GM19035 (cell line): ENCODE measurements at regions not wholly inside any gene's neighbourhood (a gene's known extent, or its start where the extent isn't known, plus 50 kb on each side); places are given as distances from the start of the nearest gene placed in this dataset.
A peak's percentile ranks its signal among the peaks of the same experiment; 100 is the strongest.

ENCODE experiments used
- ATAC-seq: cut with Tn5 transposase; IDR thresholded peaks from one replicate; pipeline ENCODE4 v1.9.1; 2021; ENCODE audit not compliant: unreplicated experiment

- no peak for ATAC-seq
Measured at GRCh38 chr7:41252957-41253356, 449.9 kb downstream of the INHBA start.

GRCh38 chr7:41252551-41252950 is 450.3 kb downstream of the INHBA start:
- ATAC-seq, result no peak

- ATAC-seq, result no peak
Measured at GRCh38 chr7:41247143-41247865, 455.6 kb downstream of the INHBA start.

GRCh38 chr7:41245916-41246315 is 457.0 kb downstream of the INHBA start:
- no peak for ATAC-seq

GRCh38 chr7:41244246-41244645 is 458.6 kb downstream of the INHBA start:
- ATAC-seq, result no peak

- no peak for ATAC-seq
Measured at GRCh38 chr7:41241641-41242040, 461.2 kb downstream of the INHBA start.

- ATAC-seq, result no peak
Measured at GRCh38 chr7:41239596-41239995, 463.3 kb downstream of the INHBA start.

- no peak for ATAC-seq
Measured at GRCh38 chr7:41238851-41239331, 464.0 kb downstream of the INHBA start.

- no peak for ATAC-seq
Measured at GRCh38 chr7:41237956-41238355, 464.9 kb downstream of the INHBA start.

GRCh38 chr7:41232086-41232485 is 470.8 kb downstream of the INHBA start:
- no peak for ATAC-seq

- no peak for ATAC-seq
Measured at GRCh38 chr7:41224063-41224763, 478.7 kb downstream of the INHBA start.

GRCh38 chr7:41222746-41223145 is 480.1 kb downstream of the INHBA start:
- ATAC-seq, result no peak

- no peak for ATAC-seq
Measured at GRCh38 chr7:41220266-41220665, 482.6 kb downstream of the INHBA start.

- no peak for ATAC-seq
Measured at GRCh38 chr7:41219276-41219675, 483.6 kb downstream of the INHBA start.

GRCh38 chr7:41217306-41217705 is 485.6 kb downstream of the INHBA start:
- ATAC-seq, result no peak

GRCh38 chr7:41207141-41207540 is 495.7 kb downstream of the INHBA start:
- ATAC-seq, result no peak

- ATAC-seq, result peak; percentile 31
Measured at GRCh38 chr7:41206267-41206666, 496.6 kb downstream of the INHBA start.

GRCh38 chr7:41205600-41205999 is 497.3 kb downstream of the INHBA start:
- peak; percentile 79 for ATAC-seq

- no peak for ATAC-seq
Measured at GRCh38 chr7:41203542-41203941, 499.3 kb downstream of the INHBA start.

GRCh38 chr7:41201021-41201420 is 501.9 kb downstream of the INHBA start:
- no peak for ATAC-seq

GRCh38 chr7:41199136-41199535 is 503.8 kb downstream of the INHBA start:
- no peak for ATAC-seq

GRCh38 chr7:41198502-41198901 is 504.4 kb downstream of the INHBA start:
- no peak for ATAC-seq
